ENCODE measurements at regions not wholly inside any gene's neighbourhood (a gene's known extent, or its start where the extent isn't known, plus 50 kb on each side); places are given as distances from the start of the nearest gene placed in this dataset.

DNA sequence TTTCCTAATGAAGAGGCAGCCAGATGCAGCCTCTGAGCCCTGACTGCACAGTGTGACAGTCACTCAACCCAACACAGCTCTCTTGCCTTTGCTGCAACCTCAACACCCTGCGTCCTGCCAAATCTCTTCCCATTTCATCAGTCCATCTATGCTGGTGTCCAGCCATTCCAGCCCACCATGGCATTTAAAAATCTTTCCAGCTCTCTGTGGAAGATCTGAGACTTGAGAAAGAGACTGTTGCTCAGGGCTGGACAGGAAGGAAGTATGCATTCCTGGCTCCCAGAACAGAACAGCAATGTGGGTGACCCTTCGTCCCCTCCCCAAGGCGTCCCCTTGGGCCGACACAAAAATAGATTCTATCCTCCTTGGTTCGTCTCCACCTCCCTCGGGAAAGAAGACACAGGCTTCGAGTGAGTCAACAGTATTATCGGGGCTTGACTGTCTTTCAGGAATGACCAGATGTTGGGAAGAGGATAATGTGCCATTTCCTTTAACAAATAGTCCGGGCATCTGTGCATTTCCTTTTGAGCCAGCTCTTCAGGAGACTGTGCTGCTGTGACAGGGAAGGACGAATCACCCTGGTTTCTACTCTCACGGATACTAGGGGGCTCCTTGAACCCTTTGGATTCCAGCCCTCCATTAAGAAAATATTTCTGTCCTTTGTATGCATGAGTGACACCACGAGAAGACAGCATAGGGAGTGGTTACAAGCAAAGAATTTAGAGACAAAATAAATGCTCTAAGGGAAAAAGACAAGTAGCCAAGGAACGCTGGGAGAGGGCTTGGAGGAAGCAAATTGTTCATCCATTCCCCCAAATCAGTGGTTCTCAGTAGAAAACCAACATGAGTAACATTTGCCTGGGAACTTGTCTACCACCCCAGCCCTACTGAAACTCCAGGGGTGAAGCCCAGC lies 111.4 kb upstream of the CDC42BPA start:
- Histone ChIP-seq H3K4me2 (ENCODE audit: insufficient read depth, low read length) (peak overlapping the region; percentile 68), H3K9me1 (ENCODE audit: control insufficient read depth, insufficient read depth, low read length) (no peaks in the 10 kb centered on the region), H3K27ac (ENCODE audit: extremely low read depth, low read depth, low read length) (peak overlapping the region; percentile 22; the same call in 2 of the 3 replicates), H3K9me3 (replicated peaks; ENCODE audit: control insufficient read depth, insufficient read depth, low read depth, low read length) (no peaks in the 10 kb centered on the region), H4K20me1 (replicated peaks; ENCODE audit: control insufficient read depth, insufficient read depth, low read length) (no peaks in the 10 kb centered on the region), H3K4me3 (no peak overlapping the region), H3K4me1 (replicated peaks in 1 of 2; ENCODE audit: control insufficient read depth in 2 of 2, insufficient read depth in 2 of 2, low read length in 2 of 2) (peaks cover 23 to 37% of the 10 kb centered on the region in 2 experiments), H3K9ac (ENCODE audit: insufficient read depth in 1 of 2, low read depth in 2 of 2, low read length in 2 of 2) (peak overlapping the region; percentile 8 to 57; a peak in 2 of 4 replicates), H3K27me3 (ENCODE audit: control insufficient read depth in 2 of 2, insufficient read depth in 2 of 2, low read length in 2 of 2) (no peaks in the 10 kb centered on the region), H3K79me2 (ENCODE audit: control insufficient read depth, insufficient read depth, low read length) (no peaks in the 10 kb centered on the region; the same call in 2 of the 3 replicates), H2AFZ (ENCODE audit: low read depth, low read length) (peak overlapping the region; percentile 85), H3K36me3 (ENCODE audit: control insufficient read depth, insufficient read depth, low read length) (no peaks in the 10 kb centered on the region)
- intact Hi-C loops (cut with micrococcal nuclease) = loop anchor here (2.0 kb wide), 2 partner anchors 33 to 113 kb away; no protein-coding TSS in a partner anchor
- ATAC-seq (peak; percentile 57), FAIRE-seq (no peak), DNase-seq (ENCODE audit: extremely low read depth in 1 of 4, low spot score in 3 of 4) (peak in 1 of 4 experiments; percentile 63)
- ChIA-PET CTCF (ENCODE audit: low intra/inter-chr PET ratio) (no interaction called here), POLR2A (interaction anchor here (0.6 to 1.9 kb wide), 5 partner anchors 9 to 114 kb away, joined by 3 to 4 read pairs (median 3); no protein-coding TSS in a partner anchor)
- in situ Hi-C loops (cut with MboI) = loop anchor here (10.0 kb wide), 3 partner anchors 195 to 795 kb away; no protein-coding TSS in a partner anchor
- no TSS peak for BruUV-seq (replicated peaks)
- WGBS (ENCODE audit: insufficient coverage, low coverage, missing lambda C conversion rate) = 11% methylated on average over 13 of the region's 13 CpGs
- TF ChIP-seq ZBTB17 (CRISPR knock-in tag; IDR thresholded peaks at IDR 0.05) = no peak
- peak; percentile 58 for TF ChIP-seq TAL1 (IDR thresholded peaks at IDR 0.05)
- TF ChIP-seq, protein P1, sequence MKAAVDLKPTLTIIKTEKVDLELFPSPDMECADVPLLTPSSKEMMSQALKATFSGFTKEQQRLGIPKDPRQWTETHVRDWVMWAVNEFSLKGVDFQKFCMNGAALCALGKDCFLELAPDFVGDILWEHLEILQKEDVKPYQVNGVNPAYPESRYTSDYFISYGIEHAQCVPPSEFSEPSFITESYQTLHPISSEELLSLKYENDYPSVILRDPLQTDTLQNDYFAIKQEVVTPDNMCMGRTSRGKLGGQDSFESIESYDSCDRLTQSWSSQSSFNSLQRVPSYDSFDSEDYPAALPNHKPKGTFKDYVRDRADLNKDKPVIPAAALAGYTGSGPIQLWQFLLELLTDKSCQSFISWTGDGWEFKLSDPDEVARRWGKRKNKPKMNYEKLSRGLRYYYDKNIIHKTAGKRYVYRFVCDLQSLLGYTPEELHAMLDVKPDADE (conservative IDR thresholded peaks at IDR 0.05; ENCODE audit: control insufficient read depth, low read depth, low read length) = no peak
- TF ChIP-seq ZNF175 (CRISPR knock-in tag; IDR thresholded peaks at IDR 0.05; ENCODE audit: low read depth) = peak; percentile 48; the same call in 1 of the 2 replicates
- TF ChIP-seq TCF3 (CRISPR knock-in tag; IDR thresholded peaks at IDR 0.05) = peak; percentile 80
- TF ChIP-seq, protein P2, sequence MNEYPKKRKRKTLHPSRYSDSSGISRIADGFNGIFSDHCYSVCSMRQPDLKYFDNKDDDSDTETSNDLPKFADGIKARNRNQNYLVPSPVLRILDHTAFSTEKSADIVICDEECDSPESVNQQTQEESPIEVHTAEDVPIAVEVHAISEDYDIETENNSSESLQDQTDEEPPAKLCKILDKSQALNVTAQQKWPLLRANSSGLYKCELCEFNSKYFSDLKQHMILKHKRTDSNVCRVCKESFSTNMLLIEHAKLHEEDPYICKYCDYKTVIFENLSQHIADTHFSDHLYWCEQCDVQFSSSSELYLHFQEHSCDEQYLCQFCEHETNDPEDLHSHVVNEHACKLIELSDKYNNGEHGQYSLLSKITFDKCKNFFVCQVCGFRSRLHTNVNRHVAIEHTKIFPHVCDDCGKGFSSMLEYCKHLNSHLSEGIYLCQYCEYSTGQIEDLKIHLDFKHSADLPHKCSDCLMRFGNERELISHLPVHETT (CRISPR knock-in tag; conservative IDR thresholded peaks at IDR 0.05 in 1 of 2, IDR thresholded peaks at IDR 0.05 in 1 of 2) = peak in 1 of 2 experiments; percentile 1; a peak in 1 of 4 replicates
- TF ChIP-seq DPF2 (IDR thresholded peaks at IDR 0.05) = peak; percentile 25; the same call in 1 of the 2 replicates
- peak; percentile 43; the same call in 1 of the 2 replicates for TF ChIP-seq SMARCC2 (IDR thresholded peaks at IDR 0.05; ENCODE audit: low read depth)
- TF ChIP-seq L3MBTL2 (IDR thresholded peaks at IDR 0.05) = peak; percentile 41; the same call in 1 of the 2 replicates
- TF ChIP-seq, protein P3, sequence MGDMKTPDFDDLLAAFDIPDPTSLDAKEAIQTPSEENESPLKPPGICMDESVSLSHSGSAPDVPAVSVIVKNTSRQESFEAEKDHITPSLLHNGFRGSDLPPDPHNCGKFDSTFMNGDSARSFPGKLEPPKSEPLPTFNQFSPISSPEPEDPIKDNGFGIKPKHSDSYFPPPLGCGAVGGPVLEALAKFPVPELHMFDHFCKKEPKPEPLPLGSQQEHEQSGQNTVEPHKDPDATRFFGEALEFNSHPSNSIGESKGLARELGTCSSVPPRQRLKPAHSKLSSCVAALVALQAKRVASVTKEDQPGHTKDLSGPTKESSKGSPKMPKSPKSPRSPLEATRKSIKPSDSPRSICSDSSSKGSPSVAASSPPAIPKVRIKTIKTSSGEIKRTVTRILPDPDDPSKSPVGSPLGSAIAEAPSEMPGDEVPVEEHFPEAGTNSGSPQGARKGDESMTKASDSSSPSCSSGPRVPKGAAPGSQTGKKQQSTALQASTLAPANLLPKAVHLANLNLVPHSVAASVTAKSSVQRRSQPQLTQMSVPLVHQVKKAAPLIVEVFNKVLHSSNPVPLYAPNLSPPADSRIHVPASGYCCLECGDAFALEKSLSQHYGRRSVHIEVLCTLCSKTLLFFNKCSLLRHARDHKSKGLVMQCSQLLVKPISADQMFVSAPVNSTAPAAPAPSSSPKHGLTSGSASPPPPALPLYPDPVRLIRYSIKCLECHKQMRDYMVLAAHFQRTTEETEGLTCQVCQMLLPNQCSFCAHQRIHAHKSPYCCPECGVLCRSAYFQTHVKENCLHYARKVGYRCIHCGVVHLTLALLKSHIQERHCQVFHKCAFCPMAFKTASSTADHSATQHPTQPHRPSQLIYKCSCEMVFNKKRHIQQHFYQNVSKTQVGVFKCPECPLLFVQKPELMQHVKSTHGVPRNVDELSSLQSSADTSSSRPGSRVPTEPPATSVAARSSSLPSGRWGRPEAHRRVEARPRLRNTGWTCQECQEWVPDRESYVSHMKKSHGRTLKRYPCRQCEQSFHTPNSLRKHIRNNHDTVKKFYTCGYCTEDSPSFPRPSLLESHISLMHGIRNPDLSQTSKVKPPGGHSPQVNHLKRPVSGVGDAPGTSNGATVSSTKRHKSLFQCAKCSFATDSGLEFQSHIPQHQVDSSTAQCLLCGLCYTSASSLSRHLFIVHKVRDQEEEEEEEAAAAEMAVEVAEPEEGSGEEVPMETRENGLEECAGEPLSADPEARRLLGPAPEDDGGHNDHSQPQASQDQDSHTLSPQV (IDR thresholded peaks at IDR 0.05) = 0 out of 2 replicates have a peak, but pooled peaks have one; percentile 22
- TF ChIP-seq ZSCAN29 (IDR thresholded peaks at IDR 0.05) = no peak
